Stimulated activated CD4-positive, alpha-beta T cell treated with anti-CD3 and anti-CD28 coated beads, TNF-alpha, amount 100 ng/mL, for 24 hours (primary cell): ENCODE measurements at regions not wholly inside any gene's neighbourhood (a gene's known extent, or its start where the extent isn't known, plus 50 kb on each side); places are given as distances from the start of the nearest gene placed in this dataset.

ENCODE experiments used
- DNase-seq, 3 experiments: peaks; one replicate each; pipeline ENCODE4 v3.0.0-alpha.2; 2020; ENCODE audit warnings: low read depth in 3 of 3

GRCh38 chr1:67991546-67991945 lies 58.9 kb downstream of the DIRAS3 start:
- no peak for DNase-seq

GRCh38 chr1:67988066-67988465 lies 62.4 kb downstream of the DIRAS3 start:
- DNase-seq, result no peak

- DNase-seq, result no peak
These were observed 63.2 kb downstream of the DIRAS3 start for GRCh38 chr1:67987046-67987799.

DNA sequence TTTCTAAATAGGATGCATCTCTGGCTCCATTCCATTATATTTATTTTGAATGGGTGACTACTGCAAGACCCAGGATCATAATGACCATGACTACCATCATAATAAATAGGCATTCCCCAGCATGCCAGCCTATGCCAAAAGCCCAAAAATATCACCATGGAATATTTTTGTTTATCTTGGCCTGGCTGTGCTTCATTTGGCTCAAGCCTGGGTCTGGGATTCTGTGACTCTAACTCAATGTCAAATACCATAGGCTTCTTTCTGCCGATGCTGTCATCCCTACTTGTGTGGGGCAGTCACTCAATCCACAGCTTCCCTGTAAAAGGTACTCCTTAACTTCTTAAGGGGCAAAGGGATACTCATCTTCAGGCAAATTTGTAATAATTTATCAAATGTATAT lies 66.6 kb downstream of the DIRAS3 start:
- no peak for DNase-seq

- DNase-seq, result no peak
These were observed 70.4 kb downstream of the DIRAS3 start for GRCh38 chr1:67980028-67980427.

GRCh38 chr1:67979532-67979931 lies 70.9 kb downstream of the DIRAS3 start:
- DNase-seq, result no peak

DNA sequence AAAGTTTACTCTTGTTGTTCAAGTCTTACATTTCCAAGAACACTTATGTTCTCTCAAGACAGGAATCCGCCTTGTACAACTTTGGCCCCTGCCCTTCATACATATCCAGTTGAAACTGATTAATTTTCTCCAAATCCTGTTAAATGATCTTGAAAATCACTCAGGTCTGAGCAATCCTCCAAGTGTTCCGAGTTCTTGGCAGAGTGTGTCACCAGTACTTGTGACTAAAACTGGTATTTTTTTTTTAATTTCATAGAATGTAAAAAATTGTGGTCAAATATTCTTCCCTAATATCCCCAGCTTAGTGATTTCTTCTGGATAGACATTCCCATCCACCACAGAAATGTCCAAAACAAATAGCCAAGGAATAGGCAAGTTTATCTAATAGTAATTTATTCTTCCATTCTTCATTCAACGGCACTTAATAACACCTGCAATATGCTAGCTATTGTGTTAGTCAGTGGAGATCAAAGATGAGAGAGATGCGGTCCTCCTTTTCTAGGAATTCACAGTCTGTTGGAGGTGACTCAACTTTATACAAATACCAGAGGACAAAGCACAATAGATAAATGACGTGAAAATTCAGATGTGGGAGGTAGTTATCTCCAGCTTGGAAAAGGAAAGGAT lies 71.4 kb downstream of the DIRAS3 start:
- DNase-seq, result no peak

DNA sequence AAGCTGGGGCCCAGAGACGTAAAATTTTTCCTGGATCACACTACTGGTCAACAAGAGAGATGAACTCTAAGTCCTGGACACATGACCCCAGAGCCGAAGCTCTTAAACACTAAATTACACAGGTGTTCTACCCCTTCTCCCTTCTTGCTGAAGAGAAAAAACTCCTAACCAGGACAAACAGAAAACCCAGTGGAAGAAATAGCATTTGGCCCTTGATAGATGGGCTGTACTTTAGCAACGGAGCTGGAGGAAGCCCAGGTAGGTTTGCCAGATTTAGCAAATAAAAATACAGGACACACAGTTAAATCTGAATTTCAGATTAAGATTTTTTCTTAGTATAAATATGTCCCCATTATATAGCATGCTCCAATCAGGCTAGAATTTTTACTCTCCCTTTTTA lies 72.7 kb downstream of the DIRAS3 start:
- no peak for DNase-seq

GRCh38 chr1:67973051-67973450 lies 77.4 kb downstream of the DIRAS3 start:
- DNase-seq, result no peak

DNA sequence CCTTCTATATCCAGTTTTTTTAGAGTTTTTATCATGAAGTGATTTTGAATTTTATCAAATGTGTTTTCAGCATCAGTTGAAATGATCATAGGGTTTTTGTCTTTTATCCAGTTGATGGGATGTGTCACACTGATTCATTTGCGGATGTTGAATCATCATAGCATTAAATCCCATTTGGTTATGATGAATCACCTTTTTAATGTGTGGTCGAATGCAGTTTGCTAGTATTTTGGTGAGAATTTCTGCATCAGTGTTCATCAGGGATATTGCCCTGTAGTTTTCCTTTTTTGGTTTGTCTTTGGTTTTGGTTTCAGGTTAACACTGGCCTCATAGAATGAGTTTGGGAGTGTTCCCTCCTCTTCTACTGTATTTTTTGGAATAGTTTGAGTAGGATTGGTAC lies 80.3 kb downstream of the DIRAS3 start:
- no peak for DNase-seq

DNA sequence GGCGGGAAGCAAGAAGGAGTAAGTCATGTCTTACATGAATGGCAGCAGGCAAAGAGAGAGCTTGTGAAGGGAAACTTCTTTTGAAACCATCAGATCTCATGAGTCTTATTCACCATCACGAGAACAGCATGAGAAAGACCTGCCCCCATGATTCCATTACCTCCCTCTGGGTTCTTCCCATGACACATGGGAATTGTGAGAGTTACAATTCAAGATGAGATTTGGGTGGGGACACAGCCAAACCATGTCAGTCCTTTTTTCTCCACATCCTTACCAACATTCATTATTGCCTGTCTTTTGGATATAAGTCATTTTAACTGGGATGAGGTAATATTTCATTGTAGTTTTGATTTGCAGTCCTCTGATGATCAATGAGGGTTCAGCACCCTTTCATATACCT lies 81.0 kb downstream of the DIRAS3 start:
- no peak for DNase-seq

GRCh38 chr1:67966666-67967009 lies 83.8 kb downstream of the DIRAS3 start:
- DNase-seq, result no peak

GRCh38 chr1:67965995-67966665 lies 84.3 kb downstream of the DIRAS3 start:
- DNase-seq, result no peak

DNA sequence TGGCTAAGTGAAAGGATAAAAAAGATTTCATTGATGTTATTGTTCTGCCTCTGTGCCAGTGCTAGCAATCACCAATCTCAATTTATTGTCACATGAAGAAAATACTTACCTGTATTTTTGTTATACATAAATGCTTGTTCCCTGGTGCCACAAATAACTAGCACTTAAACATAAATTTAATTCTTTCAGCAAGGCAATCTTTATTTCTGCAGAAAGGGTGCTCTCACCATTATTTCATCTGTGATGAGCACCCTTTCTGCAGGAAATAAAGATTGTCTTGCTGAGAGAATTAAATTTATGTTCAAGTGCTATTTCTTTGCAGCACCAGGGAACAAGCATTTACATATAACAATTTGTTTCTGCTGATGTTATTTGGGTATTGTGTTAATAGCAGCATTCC lies 87.2 kb downstream of the DIRAS3 start:
- no peak for DNase-seq

GRCh38 chr1:67960766-67961165 lies 89.7 kb downstream of the DIRAS3 start:
- DNase-seq, result no peak

GRCh38 chr1:67958472-67958871 lies 92.0 kb downstream of the DIRAS3 start:
- no peak for DNase-seq

DNA sequence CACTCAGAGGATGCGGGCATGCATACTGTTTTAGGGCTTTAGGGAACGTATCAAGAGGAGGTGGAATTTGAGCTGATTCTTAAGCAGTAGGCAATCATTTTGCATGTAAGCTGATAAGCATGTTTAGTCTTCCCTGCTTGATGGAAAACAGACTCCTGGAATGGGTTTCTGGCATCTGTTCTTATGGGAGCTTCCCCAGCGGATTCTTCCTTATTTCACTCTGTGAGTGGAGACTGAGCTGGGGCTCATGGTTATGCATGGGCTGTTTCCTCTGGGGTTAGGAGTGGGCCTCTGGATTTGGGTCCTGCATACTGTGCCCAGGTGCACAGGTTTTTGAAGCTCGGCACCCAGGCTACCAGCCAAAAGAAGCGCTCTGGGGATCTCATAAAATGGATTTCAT lies 93.4 kb downstream of the DIRAS3 start:
- no peak for DNase-seq

- no peak for DNase-seq
These were observed 94.3 kb downstream of the DIRAS3 start for GRCh38 chr1:67956116-67956515.

DNA sequence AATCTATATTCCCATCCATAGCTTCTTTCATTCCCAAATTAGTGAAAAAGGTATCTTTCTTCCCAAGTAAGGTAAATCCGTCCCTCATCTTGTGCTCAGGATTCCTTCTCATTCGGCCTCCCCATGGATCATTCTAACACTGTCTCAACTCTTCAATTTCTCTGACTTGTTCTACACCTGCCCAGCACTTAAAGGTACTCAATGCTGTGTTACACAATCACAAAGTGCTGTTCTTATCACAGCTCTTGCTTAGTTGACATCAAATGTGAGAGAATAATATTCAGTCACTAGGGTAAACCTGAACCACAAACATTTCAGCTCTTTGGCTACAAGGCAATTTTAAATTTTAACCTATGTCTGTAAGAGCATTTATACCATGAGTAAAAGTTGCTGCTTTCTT lies 94.8 kb downstream of the DIRAS3 start:
- no peak for DNase-seq

DNA sequence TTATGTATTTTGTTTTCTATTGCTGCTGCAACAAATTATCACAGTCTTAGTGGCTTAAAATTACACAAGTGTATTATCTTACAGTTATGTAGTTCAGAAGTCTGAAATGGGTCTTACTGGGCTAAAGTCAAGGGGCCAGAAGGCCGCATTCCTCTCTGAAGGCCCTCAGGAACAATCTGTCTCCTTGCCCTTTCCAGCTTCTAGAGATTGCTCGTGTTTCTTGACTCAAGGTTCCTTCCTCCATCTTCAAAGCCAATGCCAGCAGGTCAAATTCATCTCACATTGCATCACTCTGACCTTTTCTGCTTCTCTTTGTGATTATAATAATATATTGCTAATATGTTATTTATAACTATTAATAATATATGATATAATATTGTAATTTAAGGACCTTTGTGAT lies 97.1 kb downstream of the DIRAS3 start:
- DNase-seq, result no peak

- no peak for DNase-seq
These were observed 98.4 kb downstream of the DIRAS3 start for GRCh38 chr1:67952071-67952470.

DNA sequence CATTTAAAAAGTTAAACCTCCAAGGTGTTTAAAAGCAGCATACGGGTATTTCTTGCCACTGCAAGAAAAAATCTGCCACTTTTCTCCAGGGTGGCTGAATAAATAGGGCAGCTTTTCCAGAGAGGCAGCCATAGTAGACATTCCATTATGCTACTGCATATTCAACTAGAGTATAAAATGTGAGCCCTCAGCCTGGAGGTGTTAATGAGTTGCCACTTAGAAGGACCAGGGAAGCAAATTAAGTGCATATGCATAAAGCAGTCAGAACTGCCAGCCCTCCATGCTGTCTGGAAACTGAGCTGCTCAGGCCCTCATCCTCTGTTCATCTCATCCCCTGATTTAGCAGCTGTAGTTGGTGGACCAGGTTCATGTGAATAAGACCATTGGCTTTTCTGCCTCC lies 99.4 kb downstream of the DIRAS3 start:
- DNase-seq, result no peak
